ENCODE measurements at regions not wholly inside any gene's neighbourhood (a gene's known extent, or its start where the extent isn't known, plus 50 kb on each side); places are given as distances from the start of the nearest gene placed in this dataset.
"Not testable (repeated sequence)": the region's sequence is repeated elsewhere in the genome, so short reads cannot be mapped to it uniquely, and the experiment has no call there.

DNA sequence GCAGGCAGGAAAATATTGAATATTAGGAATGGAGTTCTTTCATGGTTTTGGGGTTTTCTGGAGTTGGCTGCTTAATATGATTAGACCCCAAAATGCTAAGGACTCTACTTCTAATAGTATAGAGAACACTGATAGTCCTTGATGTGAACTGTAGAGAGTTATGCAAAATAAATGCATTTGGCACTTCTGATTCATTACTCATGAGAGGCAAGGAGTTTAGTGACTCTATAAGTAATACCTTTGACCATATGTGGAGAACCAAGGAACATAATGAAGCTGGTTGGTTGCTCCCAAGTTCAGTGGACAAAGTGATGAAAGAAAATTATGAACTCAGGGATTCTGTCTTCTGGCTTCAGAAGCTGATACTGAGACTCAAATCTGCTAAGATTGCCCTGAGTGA is 83.9 kb upstream of the RANBP6 start:
- not testable (repeated sequence) for H4K20me1 ChIP-seq (replicated peaks; ENCODE audit: insufficient read depth); H3K4me3 Mint-ChIP-seq; H3K4me2 ChIP-seq; H3K4me1 ChIP-seq (ENCODE audit: insufficient read depth); H3K36me3 Mint-ChIP-seq (ENCODE audit: low read depth); ATAC-seq; H3K27ac Mint-ChIP-seq; H3K9me2 ChIP-seq (ENCODE audit: insufficient read depth); H2AFZ ChIP-seq; DNase-seq (ENCODE audit: low spot score); H3K36me3 ChIP-seq (ENCODE audit: insufficient read depth); H3K27me3 ChIP-seq (ENCODE audit: insufficient read depth); H3K79me2 ChIP-seq (replicated peaks; ENCODE audit: insufficient read depth); H3K4me3 ChIP-seq; H3K27ac ChIP-seq (ENCODE audit: low read depth); H3F3A ChIP-seq (replicated peaks; ENCODE audit: low read depth); H3K27me3 Mint-ChIP-seq (ENCODE audit: insufficient read depth, low read depth, poor library complexity); H3K4me1 Mint-ChIP-seq
- H3K9me3 Mint-ChIP-seq, result peaks cover 10% of the 10 kb centered on the region; the same call in 1 of the 3 replicates

DNA sequence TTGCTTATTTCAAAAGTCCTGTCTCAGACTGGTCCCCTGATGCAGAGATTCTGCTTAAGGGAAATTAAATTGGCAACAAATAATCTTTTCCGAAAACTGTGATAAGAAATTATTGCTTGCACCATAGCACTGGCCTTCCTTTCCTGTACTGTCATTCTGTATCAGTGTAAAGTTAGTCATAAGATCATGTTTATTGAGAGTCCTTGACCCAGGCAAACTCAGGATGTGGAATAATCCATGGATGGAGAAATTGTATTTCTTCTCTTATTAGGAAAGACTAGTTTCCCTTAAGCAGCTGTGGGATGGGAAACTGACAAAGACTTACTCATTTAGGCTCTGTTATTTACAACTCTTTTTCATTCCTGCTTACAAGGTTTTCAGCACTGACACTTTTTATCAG is 83.0 kb upstream of the RANBP6 start:
- no peak overlapping the region for H3K4me2 ChIP-seq
- H3K79me2 ChIP-seq (replicated peaks; ENCODE audit: insufficient read depth), result no peaks in the 10 kb centered on the region
- no peaks in the 10 kb centered on the region for H3K27me3 ChIP-seq (ENCODE audit: insufficient read depth)
- H3K4me1 Mint-ChIP-seq, result peaks cover 2% of the 10 kb centered on the region; the same call in 1 of the 3 replicates
- no peak for DNase-seq (ENCODE audit: low spot score)
- no peak for ATAC-seq
- H3K27me3 Mint-ChIP-seq (ENCODE audit: insufficient read depth, low read depth, poor library complexity), result no peaks in the 10 kb centered on the region
- no peak overlapping the region for H2AFZ ChIP-seq
- H3K4me1 ChIP-seq (ENCODE audit: insufficient read depth), result no peaks in the 10 kb centered on the region
- H3K9me2 ChIP-seq (ENCODE audit: insufficient read depth), result 0 out of 2 replicates have a peak, but pooled peaks cover 4% of the 10 kb centered on the region
- H3K9me3 Mint-ChIP-seq, result peaks cover 10% of the 10 kb centered on the region; the same call in 1 of the 3 replicates
- no peaks in the 10 kb centered on the region for H4K20me1 ChIP-seq (replicated peaks; ENCODE audit: insufficient read depth)
- no peak overlapping the region for H3K4me3 Mint-ChIP-seq
- no peaks in the 10 kb centered on the region for H3F3A ChIP-seq (replicated peaks; ENCODE audit: low read depth)
- no peak overlapping the region for H3K27ac Mint-ChIP-seq
- H3K27ac ChIP-seq (ENCODE audit: low read depth), result no peak overlapping the region
- no peak overlapping the region for H3K4me3 ChIP-seq
- TF ChIP-seq, protein P1, sequence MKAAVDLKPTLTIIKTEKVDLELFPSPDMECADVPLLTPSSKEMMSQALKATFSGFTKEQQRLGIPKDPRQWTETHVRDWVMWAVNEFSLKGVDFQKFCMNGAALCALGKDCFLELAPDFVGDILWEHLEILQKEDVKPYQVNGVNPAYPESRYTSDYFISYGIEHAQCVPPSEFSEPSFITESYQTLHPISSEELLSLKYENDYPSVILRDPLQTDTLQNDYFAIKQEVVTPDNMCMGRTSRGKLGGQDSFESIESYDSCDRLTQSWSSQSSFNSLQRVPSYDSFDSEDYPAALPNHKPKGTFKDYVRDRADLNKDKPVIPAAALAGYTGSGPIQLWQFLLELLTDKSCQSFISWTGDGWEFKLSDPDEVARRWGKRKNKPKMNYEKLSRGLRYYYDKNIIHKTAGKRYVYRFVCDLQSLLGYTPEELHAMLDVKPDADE (IDR thresholded peaks at IDR 0.05), result no peak
- TF ChIP-seq STAT1 (IDR thresholded peaks at IDR 0.05; ENCODE audit: unreplicated experiment) (no peak), ZNF331 (CRISPR knock-in tag; IDR thresholded peaks at IDR 0.05; ENCODE audit: low read depth) (no peak), POLR2AphosphoS5 (IDR thresholded peaks at IDR 0.05; ENCODE audit: low read depth) (no peak), JUNB (IDR thresholded peaks at IDR 0.05; ENCODE audit: unreplicated experiment) (no peak), ZNF114 (CRISPR knock-in tag; IDR thresholded peaks at IDR 0.05) (no peak)
- TF ChIP-seq, protein P2, sequence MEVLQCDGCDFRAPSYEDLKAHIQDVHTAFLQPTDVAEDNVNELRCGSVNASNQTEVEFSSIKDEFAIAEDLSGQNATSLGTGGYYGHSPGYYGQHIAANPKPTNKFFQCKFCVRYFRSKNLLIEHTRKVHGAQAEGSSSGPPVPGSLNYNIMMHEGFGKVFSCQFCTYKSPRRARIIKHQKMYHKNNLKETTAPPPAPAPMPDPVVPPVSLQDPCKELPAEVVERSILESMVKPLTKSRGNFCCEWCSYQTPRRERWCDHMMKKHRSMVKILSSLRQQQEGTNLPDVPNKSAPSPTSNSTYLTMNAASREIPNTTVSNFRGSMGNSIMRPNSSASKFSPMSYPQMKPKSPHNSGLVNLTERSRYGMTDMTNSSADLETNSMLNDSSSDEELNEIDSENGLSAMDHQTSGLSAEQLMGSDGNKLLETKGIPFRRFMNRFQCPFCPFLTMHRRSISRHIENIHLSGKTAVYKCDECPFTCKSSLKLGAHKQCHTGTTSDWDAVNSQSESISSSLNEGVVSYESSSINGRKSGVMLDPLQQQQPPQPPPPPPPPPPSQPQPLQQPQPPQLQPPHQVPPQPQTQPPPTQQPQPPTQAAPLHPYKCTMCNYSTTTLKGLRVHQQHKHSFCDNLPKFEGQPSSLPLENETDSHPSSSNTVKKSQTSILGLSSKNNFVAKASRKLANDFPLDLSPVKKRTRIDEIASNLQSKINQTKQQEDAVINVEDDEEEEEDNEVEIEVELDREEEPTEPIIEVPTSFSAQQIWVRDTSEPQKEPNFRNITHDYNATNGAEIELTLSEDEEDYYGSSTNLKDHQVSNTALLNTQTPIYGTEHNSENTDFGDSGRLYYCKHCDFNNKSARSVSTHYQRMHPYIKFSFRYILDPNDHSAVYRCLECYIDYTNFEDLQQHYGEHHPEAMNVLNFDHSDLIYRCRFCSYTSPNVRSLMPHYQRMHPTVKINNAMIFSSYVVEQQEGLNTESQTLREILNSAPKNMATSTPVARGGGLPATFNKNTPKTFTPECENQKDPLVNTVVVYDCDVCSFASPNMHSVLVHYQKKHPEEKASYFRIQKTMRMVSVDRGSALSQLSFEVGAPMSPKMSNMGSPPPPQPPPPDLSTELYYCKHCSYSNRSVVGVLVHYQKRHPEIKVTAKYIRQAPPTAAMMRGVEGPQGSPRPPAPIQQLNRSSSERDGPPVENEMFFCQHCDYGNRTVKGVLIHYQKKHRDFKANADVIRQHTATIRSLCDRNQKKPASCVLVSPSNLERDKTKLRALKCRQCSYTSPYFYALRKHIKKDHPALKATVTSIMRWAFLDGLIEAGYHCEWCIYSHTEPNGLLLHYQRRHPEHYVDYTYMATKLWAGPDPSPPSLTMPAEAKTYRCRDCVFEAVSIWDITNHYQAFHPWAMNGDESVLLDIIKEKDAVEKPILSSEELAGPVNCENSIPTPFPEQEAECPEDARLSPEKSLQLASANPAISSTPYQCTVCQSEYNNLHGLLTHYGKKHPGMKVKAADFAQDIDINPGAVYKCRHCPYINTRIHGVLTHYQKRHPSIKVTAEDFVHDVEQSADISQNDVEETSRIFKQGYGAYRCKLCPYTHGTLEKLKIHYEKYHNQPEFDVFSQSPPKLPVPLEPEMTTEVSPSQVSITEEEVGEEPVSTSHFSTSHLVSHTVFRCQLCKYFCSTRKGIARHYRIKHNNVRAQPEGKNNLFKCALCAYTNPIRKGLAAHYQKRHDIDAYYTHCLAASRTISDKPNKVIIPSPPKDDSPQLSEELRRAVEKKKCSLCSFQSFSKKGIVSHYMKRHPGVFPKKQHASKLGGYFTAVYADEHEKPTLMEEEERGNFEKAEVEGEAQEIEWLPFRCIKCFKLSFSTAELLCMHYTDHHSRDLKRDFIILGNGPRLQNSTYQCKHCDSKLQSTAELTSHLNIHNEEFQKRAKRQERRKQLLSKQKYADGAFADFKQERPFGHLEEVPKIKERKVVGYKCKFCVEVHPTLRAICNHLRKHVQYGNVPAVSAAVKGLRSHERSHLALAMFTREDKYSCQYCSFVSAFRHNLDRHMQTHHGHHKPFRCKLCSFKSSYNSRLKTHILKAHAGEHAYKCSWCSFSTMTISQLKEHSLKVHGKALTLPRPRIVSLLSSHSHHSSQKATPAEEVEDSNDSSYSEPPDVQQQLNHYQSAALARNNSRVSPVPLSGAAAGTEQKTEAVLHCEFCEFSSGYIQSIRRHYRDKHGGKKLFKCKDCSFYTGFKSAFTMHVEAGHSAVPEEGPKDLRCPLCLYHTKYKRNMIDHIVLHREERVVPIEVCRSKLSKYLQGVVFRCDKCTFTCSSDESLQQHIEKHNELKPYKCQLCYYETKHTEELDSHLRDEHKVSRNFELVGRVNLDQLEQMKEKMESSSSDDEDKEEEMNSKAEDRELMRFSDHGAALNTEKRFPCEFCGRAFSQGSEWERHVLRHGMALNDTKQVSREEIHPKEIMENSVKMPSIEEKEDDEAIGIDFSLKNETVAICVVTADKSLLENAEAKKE (CRISPR knock-in tag; IDR thresholded peaks at IDR 0.05), result no peak
- TF ChIP-seq, protein P3, sequence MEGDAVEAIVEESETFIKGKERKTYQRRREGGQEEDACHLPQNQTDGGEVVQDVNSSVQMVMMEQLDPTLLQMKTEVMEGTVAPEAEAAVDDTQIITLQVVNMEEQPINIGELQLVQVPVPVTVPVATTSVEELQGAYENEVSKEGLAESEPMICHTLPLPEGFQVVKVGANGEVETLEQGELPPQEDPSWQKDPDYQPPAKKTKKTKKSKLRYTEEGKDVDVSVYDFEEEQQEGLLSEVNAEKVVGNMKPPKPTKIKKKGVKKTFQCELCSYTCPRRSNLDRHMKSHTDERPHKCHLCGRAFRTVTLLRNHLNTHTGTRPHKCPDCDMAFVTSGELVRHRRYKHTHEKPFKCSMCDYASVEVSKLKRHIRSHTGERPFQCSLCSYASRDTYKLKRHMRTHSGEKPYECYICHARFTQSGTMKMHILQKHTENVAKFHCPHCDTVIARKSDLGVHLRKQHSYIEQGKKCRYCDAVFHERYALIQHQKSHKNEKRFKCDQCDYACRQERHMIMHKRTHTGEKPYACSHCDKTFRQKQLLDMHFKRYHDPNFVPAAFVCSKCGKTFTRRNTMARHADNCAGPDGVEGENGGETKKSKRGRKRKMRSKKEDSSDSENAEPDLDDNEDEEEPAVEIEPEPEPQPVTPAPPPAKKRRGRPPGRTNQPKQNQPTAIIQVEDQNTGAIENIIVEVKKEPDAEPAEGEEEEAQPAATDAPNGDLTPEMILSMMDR (conservative IDR thresholded peaks at IDR 0.05; ENCODE audit: low read depth in 2 of 2), result no peak
- TF ChIP-seq, protein P4, sequence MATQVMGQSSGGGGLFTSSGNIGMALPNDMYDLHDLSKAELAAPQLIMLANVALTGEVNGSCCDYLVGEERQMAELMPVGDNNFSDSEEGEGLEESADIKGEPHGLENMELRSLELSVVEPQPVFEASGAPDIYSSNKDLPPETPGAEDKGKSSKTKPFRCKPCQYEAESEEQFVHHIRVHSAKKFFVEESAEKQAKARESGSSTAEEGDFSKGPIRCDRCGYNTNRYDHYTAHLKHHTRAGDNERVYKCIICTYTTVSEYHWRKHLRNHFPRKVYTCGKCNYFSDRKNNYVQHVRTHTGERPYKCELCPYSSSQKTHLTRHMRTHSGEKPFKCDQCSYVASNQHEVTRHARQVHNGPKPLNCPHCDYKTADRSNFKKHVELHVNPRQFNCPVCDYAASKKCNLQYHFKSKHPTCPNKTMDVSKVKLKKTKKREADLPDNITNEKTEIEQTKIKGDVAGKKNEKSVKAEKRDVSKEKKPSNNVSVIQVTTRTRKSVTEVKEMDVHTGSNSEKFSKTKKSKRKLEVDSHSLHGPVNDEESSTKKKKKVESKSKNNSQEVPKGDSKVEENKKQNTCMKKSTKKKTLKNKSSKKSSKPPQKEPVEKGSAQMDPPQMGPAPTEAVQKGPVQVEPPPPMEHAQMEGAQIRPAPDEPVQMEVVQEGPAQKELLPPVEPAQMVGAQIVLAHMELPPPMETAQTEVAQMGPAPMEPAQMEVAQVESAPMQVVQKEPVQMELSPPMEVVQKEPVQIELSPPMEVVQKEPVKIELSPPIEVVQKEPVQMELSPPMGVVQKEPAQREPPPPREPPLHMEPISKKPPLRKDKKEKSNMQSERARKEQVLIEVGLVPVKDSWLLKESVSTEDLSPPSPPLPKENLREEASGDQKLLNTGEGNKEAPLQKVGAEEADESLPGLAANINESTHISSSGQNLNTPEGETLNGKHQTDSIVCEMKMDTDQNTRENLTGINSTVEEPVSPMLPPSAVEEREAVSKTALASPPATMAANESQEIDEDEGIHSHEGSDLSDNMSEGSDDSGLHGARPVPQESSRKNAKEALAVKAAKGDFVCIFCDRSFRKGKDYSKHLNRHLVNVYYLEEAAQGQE (IDR thresholded peaks at IDR 0.05; ENCODE audit: unreplicated experiment), result no peak
- no peaks in the 10 kb centered on the region for H3K36me3 ChIP-seq (ENCODE audit: insufficient read depth)
- H3K36me3 Mint-ChIP-seq (ENCODE audit: low read depth), result peaks cover 3% of the 10 kb centered on the region; the same call in 2 of the 3 replicates

Data from GM23338 (cell line).